ENCODE measurements at regions not wholly inside any gene's neighbourhood (a gene's known extent, or its start where the extent isn't known, plus 50 kb on each side); places are given as distances from the start of the nearest gene placed in this dataset.
A peak's percentile ranks its signal among the peaks of the same experiment; 100 is the strongest.
"Not testable (repeated sequence)": the region's sequence is repeated elsewhere in the genome, so short reads cannot be mapped to it uniquely, and the experiment has no call there.

DNA sequence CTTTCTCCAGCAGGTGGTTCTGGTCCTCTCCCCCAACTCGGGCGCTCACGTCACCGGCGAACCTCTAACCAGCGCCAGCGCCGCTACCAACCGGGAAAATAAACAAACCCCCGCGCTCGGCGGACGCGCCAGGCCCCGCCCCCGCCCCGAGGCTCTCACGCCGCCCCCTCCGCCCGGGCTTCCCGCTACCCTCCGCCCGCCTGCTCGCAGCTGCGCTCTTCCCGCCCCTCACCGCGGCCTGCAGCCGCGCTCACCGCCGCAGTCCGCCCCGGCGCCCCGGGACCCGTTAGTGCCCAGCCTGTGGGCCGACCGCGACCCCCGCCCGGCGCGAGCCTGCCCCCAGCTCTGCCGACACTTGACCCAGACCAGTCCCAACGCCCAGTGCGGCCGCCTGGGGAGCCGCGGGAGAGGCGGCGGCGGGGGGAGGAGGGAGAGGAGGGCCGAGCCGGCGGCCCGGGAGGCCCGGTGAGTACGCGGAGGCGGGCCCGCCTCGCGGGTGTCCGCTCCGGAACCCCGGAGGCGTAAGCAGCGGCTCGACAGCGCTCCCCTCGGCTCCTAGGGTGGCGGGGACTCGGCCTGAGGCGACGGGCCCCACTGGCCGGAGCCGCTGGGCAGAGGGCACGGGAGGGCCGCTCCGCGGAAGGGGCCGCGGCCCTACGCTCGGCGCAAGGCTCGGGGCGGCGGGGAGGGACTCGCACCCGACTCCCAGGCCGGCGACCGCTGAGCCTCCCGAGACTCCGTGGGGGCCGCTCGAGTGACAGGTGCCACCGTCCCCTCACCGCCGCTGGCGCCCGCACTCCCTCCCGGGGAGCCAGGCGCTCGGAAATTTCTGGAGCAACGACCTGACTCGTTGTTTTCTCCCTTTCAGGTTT is 63.6 kb upstream of the AGTPBP1 start:
- not testable (repeated sequence) for TF ChIP-seq POLR2A (IDR thresholded peaks at IDR 0.05; ENCODE audit: low read depth); EP300 (IDR thresholded peaks at IDR 0.05)
- TF ChIP-seq, protein P1, sequence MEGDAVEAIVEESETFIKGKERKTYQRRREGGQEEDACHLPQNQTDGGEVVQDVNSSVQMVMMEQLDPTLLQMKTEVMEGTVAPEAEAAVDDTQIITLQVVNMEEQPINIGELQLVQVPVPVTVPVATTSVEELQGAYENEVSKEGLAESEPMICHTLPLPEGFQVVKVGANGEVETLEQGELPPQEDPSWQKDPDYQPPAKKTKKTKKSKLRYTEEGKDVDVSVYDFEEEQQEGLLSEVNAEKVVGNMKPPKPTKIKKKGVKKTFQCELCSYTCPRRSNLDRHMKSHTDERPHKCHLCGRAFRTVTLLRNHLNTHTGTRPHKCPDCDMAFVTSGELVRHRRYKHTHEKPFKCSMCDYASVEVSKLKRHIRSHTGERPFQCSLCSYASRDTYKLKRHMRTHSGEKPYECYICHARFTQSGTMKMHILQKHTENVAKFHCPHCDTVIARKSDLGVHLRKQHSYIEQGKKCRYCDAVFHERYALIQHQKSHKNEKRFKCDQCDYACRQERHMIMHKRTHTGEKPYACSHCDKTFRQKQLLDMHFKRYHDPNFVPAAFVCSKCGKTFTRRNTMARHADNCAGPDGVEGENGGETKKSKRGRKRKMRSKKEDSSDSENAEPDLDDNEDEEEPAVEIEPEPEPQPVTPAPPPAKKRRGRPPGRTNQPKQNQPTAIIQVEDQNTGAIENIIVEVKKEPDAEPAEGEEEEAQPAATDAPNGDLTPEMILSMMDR (IDR thresholded peaks at IDR 0.05): peak in 2 of 3 experiments; percentile 4 to 28
- TF ChIP-seq POLR2AphosphoS5 (IDR thresholded peaks at IDR 0.05): peak in 1 of 2 donors; percentile 40
